ENCODE measurements at regions not wholly inside any gene's neighbourhood (a gene's known extent, or its start where the extent isn't known, plus 50 kb on each side); places are given as distances from the start of the nearest gene placed in this dataset.

GRCh38 chr9:85129514-85129913 lies 460.0 kb downstream of the NTRK2 start:
- H3K27me3 ChIP-seq: no peaks in the 10 kb centered on the region
- no peaks in the 10 kb centered on the region for H3K4me1 ChIP-seq
- no peak for DNase-seq (ENCODE audit: low spot score in 2 of 2)
- intact Hi-C loops (cut with DNase I): no loop called here
- TF ChIP-seq CTCF (IDR thresholded peaks at IDR 0.05): no peak
- H3K36me3 ChIP-seq: no peaks in the 10 kb centered on the region
- H3K9me3 ChIP-seq: no peaks in the 10 kb centered on the region
- H3K4me3 ChIP-seq: no peak overlapping the region
- H3K27ac ChIP-seq: no peak overlapping the region

- Histone ChIP-seq H3K27ac (no peak overlapping the region), H3K4me3 (no peak overlapping the region), H3K9me3 (no peaks in the 10 kb centered on the region), H3K27me3 (no peaks in the 10 kb centered on the region), H3K4me1 (no peaks in the 10 kb centered on the region), H3K36me3 (no peaks in the 10 kb centered on the region)
- no peak for DNase-seq (ENCODE audit: low spot score in 2 of 2)
- intact Hi-C loops (cut with DNase I): no loop called here
- no peak for TF ChIP-seq CTCF (IDR thresholded peaks at IDR 0.05)
Observed at GRCh38 chr9:85118990-85119755, 449.6 kb downstream of the NTRK2 start.

GRCh38 chr9:85117831-85118230 lies 448.3 kb downstream of the NTRK2 start:
- Histone ChIP-seq H3K4me1 (no peaks in the 10 kb centered on the region), H3K4me3 (no peak overlapping the region), H3K9me3 (no peaks in the 10 kb centered on the region), H3K27me3 (no peaks in the 10 kb centered on the region), H3K27ac (no peak overlapping the region), H3K36me3 (no peaks in the 10 kb centered on the region)
- DNase-seq (ENCODE audit: low spot score in 2 of 2): no peak
- no peak for TF ChIP-seq CTCF (IDR thresholded peaks at IDR 0.05)
- intact Hi-C loops (cut with DNase I): no loop called here

- H3K4me1 ChIP-seq: no peaks in the 10 kb centered on the region
- H3K9me3 ChIP-seq: no peaks in the 10 kb centered on the region
Observed at GRCh38 chr9:85115473-85115872, 445.9 kb downstream of the NTRK2 start.

GRCh38 chr9:85114799-85115198 lies 445.3 kb downstream of the NTRK2 start:
- DNase-seq (ENCODE audit: low spot score in 2 of 2): no peak
- Histone ChIP-seq H3K36me3 (no peaks in the 10 kb centered on the region), H3K9me3 (no peaks in the 10 kb centered on the region), H3K4me3 (no peak overlapping the region), H3K4me1 (no peaks in the 10 kb centered on the region), H3K27ac (no peak overlapping the region), H3K27me3 (no peaks in the 10 kb centered on the region)
- no peak for TF ChIP-seq CTCF (IDR thresholded peaks at IDR 0.05)
- intact Hi-C loops (cut with DNase I): no loop called here

More at GRCh38 chr9:85115473-85115872, 445.9 kb downstream of the NTRK2 start:
- TF ChIP-seq CTCF (IDR thresholded peaks at IDR 0.05): no peak
- Histone ChIP-seq H3K36me3 (no peaks in the 10 kb centered on the region), H3K27me3 (no peaks in the 10 kb centered on the region), H3K4me3 (no peak overlapping the region), H3K27ac (no peak overlapping the region)
- DNase-seq (ENCODE audit: low spot score in 2 of 2): no peak
- intact Hi-C loops (cut with DNase I): no loop called here
